ENCODE measurements at regions not wholly inside any gene's neighbourhood (a gene's known extent, or its start where the extent isn't known, plus 50 kb on each side); places are given as distances from the start of the nearest gene placed in this dataset.

GRCh38 chr1:67919274-67920072, 86.2 kb upstream of the GNG12 start:
- no peak for TF ChIP-seq SPI1 (IDR thresholded peaks at IDR 0.05; ENCODE audit: borderline replicate concordance, low read depth)
- TF ChIP-seq REST (IDR thresholded peaks at IDR 0.05; ENCODE audit: insufficient replicate concordance, low read depth), result no peak
- TF ChIP-seq CTCF (IDR thresholded peaks at IDR 0.05; ENCODE audit: insufficient read depth, low read length), result no peak
- no peak for TF ChIP-seq POLR2AphosphoS5 (IDR thresholded peaks at IDR 0.05; ENCODE audit: low read depth)
- no peak for TF ChIP-seq GABPA (IDR thresholded peaks at IDR 0.05; ENCODE audit: low read depth)
- Histone ChIP-seq H3K27ac (replicated peaks) (no peak overlapping the region), H3K27me3 (ENCODE audit: insufficient read depth, poor library complexity, severe bottlenecking) (no peaks in the 10 kb centered on the region), H3K4me3 (replicated peaks; ENCODE audit: insufficient read depth, low read length) (no peak overlapping the region)
- DNase-seq (ENCODE audit: low read depth in 1 of 2, low spot score in 1 of 2), result no peak

DNA sequence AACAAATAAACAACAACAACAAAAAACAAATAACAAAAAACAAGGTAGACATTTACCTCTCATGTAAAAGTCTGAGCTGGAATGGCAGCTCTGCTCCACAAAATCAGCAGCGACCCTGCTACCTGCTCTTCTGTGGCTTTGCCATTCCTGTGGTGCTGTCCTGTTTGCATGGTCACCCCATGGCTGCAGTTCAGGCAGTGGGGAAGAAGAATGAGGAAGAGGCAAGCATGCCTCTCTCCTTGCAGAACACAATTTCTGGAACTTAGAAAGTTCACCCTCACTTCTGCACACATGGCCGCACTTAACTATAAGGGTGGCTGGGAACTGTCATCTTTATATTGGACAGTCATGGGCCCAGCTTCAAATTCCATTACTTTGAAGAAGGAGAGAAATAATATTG, 84.8 kb upstream of the GNG12 start:
- no peak for DNase-seq (ENCODE audit: low read depth in 1 of 2, low spot score in 1 of 2)
- Histone ChIP-seq H3K4me3 (replicated peaks; ENCODE audit: insufficient read depth, low read length) (no peak overlapping the region), H3K27ac (replicated peaks) (no peak overlapping the region), H3K27me3 (ENCODE audit: insufficient read depth, poor library complexity, severe bottlenecking) (no peaks in the 10 kb centered on the region)
- TF ChIP-seq REST (IDR thresholded peaks at IDR 0.05; ENCODE audit: insufficient replicate concordance, low read depth) (no peak), POLR2AphosphoS5 (IDR thresholded peaks at IDR 0.05; ENCODE audit: low read depth) (no peak), GABPA (IDR thresholded peaks at IDR 0.05; ENCODE audit: low read depth) (no peak), SPI1 (IDR thresholded peaks at IDR 0.05; ENCODE audit: borderline replicate concordance, low read depth) (no peak), CTCF (IDR thresholded peaks at IDR 0.05; ENCODE audit: insufficient read depth, low read length) (no peak)

GRCh38 chr1:67917006-67917405, 83.7 kb upstream of the GNG12 start:
- Histone ChIP-seq H3K27ac (replicated peaks) (no peak overlapping the region), H3K27me3 (ENCODE audit: insufficient read depth, poor library complexity, severe bottlenecking) (no peaks in the 10 kb centered on the region), H3K4me3 (replicated peaks; ENCODE audit: insufficient read depth, low read length) (no peak overlapping the region)
- DNase-seq (ENCODE audit: low read depth in 1 of 2, low spot score in 1 of 2), result no peak
- TF ChIP-seq GABPA (IDR thresholded peaks at IDR 0.05; ENCODE audit: low read depth), result no peak
- TF ChIP-seq REST (IDR thresholded peaks at IDR 0.05; ENCODE audit: insufficient replicate concordance, low read depth), result no peak
- TF ChIP-seq CTCF (IDR thresholded peaks at IDR 0.05; ENCODE audit: insufficient read depth, low read length), result no peak
- TF ChIP-seq SPI1 (IDR thresholded peaks at IDR 0.05; ENCODE audit: borderline replicate concordance, low read depth), result no peak
- no peak for TF ChIP-seq POLR2AphosphoS5 (IDR thresholded peaks at IDR 0.05; ENCODE audit: low read depth)
